Breast epithelium (tissue), 3 donors: ENCODE measurements at regions not wholly inside any gene's neighbourhood (a gene's known extent, or its start where the extent isn't known, plus 50 kb on each side); places are given as distances from the start of the nearest gene placed in this dataset.

Experiments
- POLR2AphosphoS5 ChIP-seq, 3 donors: sonication (generic); formaldehyde crosslinking; IDR thresholded peaks; one replicate each; pipeline ENCODE4 v1.6.1; 2017; ENCODE audit warnings: antibody characterized with exemption in 3 of 3
- TF ChIP-seq, protein P1 (sequence below), 3 donors: fragments of 450-650 bp; IDR thresholded peaks; one replicate each; pipeline ENCODE4 v1.5.1; 2016 to 2017; ENCODE audit warnings: antibody characterized with exemption in 3 of 3, mild to moderate bottlenecking in 3 of 3, moderate library complexity in 3 of 3

- TF ChIP-seq POLR2AphosphoS5 (IDR thresholded peaks at IDR 0.05) = no peak
- TF ChIP-seq, protein P1, sequence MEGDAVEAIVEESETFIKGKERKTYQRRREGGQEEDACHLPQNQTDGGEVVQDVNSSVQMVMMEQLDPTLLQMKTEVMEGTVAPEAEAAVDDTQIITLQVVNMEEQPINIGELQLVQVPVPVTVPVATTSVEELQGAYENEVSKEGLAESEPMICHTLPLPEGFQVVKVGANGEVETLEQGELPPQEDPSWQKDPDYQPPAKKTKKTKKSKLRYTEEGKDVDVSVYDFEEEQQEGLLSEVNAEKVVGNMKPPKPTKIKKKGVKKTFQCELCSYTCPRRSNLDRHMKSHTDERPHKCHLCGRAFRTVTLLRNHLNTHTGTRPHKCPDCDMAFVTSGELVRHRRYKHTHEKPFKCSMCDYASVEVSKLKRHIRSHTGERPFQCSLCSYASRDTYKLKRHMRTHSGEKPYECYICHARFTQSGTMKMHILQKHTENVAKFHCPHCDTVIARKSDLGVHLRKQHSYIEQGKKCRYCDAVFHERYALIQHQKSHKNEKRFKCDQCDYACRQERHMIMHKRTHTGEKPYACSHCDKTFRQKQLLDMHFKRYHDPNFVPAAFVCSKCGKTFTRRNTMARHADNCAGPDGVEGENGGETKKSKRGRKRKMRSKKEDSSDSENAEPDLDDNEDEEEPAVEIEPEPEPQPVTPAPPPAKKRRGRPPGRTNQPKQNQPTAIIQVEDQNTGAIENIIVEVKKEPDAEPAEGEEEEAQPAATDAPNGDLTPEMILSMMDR (IDR thresholded peaks at IDR 0.05) = no peak
Measured at GRCh38 chr4:124534131-124534530, 178.4 kb downstream of the ANKRD50 start.
